ENCODE measurements at regions not wholly inside any gene's neighbourhood (a gene's known extent, or its start where the extent isn't known, plus 50 kb on each side); places are given as distances from the start of the nearest gene placed in this dataset.
"Not testable (repeated sequence)": the region's sequence is repeated elsewhere in the genome, so short reads cannot be mapped to it uniquely, and the experiment has no call there.

DNA sequence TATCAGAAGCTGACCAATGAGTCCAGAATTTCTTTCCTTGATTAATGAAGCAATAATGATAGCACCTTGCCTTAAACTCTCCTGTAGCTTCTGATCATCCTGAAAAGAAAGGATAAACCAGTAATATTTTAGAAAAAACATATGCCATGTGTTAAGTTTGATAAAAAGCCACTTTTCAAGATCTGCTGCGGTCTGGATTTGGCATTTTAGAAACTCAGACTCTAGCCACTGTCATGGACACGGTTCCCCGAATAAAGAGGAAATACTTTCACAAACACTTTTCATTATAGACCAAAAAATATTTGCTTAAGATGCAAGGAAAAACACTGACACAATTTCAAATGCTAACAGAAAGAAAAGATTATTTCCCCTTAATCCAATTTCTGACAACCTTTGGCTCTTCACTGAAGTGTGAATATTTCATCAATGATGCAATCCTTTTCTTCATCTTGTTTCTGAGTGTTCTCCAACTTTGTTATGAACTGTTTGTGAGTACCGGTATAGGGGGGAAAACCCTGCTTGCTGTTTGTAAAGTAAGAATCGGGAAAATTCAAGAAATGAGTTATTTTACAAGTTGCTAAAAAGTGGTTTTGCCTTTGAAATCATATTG, 329.5 kb downstream of the CRPPA start:
- DNase-seq (ENCODE audit: low read depth in 3 of 3), result no peak

DNA sequence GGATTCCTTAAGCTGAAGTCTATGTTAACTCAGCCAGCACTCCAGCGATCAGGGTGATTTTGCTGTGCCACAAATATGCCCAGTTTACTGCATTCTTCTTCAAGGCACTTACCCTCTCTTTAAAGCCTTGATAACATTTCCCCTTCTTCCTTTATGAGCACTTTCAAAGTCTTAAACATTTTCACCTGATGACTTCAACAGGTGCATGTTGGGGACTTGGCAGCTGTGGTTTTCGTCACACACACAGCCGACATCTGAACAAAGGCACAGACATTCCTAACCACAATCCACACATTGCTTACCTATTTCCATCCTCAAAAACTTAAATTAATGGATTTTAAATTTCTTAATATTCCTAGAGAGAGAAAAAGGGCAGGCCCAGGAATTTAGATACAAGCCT, 331.5 kb downstream of the CRPPA start:
- no peak for DNase-seq (ENCODE audit: low read depth in 3 of 3)

DNA sequence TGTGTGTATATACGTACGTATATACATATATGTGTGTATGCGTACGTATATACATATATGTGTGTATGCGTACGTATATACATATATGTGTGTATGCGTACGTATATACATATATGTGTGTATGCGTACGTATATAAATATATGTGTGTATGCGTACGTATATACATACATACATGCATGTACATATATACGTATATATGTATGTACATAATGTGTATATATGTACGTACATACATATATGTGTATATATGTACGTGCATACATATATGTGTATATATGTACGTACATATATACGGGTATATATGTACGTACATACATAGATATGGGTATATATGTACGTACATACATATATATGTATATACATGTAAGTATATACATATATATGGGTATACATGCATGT, 332.1 kb downstream of the CRPPA start:
- DNase-seq (ENCODE audit: low read depth in 3 of 3), result no peak

DNA sequence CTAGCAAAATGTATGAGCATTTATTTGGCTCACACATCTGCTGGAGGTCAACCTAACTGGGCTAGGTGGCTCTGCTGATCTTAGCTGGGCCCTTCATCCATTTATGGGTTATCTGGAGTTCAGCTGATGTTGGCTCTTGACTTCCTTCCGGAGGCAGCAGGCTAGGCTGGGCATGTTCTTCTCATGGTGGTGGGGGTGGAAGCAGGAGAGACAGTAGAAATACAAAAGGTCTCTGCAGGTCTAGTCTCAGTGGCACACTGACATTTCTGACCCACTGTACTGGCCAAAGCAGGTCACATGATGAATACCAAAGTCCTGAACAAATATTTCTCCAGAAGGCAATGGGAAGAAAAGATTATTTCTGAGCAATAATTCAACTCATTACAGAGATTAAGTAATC, 334.6 kb downstream of the CRPPA start:
- no peak for DNase-seq (ENCODE audit: low read depth in 3 of 3)

DNA sequence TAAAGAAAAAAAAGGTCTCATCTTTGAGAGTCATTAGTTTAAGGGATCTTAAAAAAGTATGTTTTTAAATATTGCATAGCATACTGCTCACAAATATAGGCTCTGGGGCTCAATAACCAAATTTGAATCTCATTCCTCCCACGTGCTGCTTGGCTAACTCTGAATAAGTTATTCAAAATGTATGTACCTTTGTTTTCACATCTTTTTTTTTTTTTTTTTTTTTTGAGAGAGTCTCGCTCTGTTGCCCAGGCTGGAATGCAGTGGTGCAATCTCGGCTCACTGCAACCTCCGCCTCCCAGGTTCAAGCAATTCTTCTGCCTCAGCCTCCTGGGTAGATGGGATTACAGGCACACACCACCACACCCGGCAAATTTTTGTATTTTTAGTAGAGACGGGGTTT, 335.6 kb downstream of the CRPPA start:
- not testable (repeated sequence) for DNase-seq (ENCODE audit: low read depth in 3 of 3)

DNA sequence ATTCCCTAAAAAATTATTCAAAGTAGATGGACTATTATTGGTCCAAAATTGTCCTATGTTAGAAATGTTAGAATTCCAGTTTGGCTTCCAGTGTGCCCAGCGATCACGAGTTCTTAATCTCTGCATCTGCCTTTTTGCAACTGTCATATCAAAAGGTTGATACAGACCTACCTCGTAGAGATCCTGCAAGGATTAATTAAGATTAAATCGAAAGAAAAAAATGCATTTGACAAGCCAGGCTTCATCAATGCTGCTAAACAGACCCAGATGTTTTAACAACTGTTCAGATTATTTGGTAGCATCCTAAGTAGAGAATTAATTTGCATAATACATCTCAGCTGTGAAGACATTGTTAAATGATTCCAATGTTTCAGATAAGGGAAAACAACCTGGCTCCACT, 336.5 kb downstream of the CRPPA start:
- no peak for DNase-seq (ENCODE audit: low read depth in 3 of 3)

DNA sequence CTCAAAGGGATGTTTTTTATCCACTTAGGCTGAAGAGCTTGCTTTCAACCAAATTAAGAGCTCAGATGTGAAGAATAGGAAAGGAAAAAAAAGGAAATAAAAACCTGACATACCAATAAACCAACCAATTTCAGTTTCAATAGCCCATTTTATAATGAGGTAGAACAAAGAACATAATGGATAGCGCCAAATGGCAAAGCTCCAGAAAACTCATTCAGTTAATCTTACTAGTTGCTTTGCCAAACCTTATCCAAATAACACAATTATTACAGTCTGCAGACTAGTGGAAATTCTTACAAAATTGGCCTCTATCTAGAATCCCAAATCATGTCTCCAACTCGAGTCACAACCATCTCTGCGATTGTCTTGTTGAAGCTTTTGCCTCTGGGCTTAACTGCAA, 337.0 kb downstream of the CRPPA start:
- no peak for DNase-seq (ENCODE audit: low read depth in 3 of 3)

DNA sequence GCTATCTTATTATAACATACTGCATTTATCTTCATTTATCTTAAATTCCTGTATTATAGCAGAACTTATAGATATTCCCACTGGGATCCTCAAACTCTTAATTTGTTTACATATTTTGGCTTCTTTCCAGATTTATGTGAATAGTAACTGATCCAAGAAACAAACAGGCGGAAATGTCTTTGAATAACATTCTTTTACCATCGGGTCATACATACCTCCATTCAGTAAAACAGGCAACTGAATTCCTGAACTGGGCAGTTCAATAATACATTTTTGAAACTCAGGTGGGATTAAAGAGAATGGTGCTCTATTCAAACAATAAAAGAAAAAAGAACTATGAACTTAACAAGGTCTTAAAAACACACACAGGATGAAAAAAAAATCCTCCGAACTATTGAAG, 337.4 kb downstream of the CRPPA start:
- no peak for DNase-seq (ENCODE audit: low read depth in 3 of 3)

DNA sequence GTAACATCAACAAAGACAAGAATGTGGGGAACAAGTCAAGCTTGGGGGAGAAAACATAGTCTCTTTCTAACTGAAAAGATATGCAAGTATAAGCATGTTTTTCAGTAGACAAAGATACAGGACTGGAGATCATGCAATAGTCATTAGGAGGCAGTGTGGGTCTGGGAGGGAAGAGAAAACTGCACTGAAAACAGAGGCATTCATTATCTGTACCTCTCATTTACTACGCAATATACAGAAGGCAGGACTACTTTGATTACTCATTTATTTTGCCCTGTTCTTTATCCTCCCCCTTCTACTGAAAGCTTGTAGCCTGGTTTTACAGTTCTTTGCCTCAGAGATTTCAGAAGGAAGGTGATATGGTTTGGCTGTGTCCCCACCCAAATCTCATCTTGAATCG, 341.2 kb downstream of the CRPPA start:
- no peak for DNase-seq (ENCODE audit: low read depth in 3 of 3)

DNA sequence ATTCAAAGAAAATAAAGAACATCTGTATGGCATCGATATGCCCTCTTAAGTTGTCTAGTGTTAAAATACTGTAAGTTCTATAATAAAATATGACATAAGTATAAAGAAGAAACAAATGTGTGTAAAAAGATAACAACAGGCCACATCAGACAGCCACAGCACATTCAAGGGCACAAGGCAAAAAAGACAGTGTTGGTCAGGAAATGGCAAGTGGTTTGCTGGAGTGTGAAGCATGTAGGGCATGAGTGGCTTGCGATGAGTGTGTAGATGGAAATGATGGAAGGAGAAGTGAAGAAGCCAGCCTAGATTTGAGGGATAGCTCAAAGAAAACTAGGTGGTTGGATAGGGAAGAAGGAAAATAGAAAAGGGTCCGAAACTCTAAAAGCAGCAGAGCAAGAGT, 341.6 kb downstream of the CRPPA start:
- no peak for DNase-seq (ENCODE audit: low read depth in 3 of 3)

DNA sequence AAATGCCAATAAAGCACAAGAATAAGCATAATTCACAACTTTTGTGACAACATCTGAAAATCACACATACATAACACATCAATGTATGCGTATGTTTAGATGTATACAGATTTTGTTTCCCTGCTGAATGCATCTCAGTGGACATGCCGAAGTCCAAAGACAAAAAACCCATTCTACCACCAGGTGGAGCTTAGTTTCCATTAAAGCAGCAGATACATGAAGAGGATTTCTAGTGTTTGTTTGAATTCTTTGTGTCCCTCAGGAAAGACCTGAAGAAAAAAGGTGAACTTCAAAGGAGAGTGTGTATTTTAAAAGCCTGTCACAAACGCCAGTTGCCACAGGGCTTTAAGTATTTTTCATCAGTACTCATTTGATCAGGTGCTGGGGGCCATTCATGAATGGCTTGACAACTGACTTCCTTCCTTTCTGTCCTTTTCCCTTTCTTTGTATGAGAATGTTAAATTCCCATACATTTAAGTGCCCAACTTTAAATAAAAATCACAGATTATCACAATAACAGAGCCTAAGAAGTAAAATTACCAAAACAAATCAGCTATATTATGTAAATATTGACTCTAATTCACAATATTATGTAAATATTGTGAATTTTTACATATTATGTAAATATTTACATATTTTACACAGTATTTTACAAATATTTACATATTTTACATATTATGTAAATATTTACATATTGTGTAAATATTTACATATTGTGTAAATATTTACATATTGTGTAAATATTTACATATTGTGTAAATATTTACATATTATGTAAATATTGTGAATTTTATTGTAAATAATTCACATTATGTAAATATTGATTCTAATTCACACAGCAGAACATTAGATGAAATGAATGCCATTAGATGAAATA, 343.0 kb downstream of the CRPPA start:
- DNase-seq (ENCODE audit: low read depth in 3 of 3), result no peak

DNA sequence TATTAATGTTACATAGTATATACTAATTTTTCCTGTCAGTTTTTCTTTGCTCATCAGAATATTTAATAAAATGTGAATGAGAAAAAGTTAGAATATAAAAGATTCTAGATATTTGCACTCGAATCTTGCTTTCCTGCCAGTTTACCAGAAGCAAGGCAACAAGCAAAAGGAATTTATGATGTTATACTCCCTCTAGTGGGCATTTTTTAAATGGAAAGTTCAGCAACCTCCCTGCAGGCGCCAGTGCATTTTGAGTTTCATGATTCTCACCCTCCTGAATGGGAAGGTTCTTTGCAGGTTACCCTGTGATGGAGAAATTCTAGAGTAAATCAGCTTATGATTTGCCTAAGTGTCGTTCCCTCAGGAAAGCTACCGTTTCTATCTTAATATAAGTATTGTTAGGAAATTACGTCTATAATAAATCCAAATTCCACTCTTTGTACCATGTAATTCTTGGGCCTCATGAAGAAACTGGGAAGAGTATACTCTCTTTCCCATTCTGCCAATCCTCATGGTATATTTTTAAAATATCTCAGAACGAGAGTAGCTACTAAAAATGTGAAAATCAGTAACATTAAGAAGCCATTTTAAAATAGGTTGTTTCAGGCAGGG, 350.0 kb downstream of the CRPPA start:
- no peak for DNase-seq (ENCODE audit: low read depth in 3 of 3)

DNA sequence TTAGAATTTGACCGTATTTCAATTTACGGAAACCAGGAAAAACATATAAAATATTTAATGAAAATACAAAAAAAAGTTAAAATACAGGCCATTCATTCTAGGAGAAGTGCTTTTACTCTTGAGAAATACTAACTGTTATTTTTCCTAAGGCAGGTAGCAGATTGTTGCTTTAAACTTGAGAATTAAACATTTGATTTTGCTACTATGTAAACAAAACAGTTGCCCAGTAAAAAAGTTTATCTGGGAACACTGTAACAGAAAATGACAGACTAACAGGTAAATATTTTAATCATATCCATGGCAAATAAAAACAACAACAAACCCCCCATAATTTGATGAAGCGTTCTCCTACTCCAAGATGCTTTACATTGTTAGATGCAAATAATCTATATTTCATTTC, 350.5 kb downstream of the CRPPA start:
- DNase-seq (ENCODE audit: low read depth in 3 of 3), result no peak

DNA sequence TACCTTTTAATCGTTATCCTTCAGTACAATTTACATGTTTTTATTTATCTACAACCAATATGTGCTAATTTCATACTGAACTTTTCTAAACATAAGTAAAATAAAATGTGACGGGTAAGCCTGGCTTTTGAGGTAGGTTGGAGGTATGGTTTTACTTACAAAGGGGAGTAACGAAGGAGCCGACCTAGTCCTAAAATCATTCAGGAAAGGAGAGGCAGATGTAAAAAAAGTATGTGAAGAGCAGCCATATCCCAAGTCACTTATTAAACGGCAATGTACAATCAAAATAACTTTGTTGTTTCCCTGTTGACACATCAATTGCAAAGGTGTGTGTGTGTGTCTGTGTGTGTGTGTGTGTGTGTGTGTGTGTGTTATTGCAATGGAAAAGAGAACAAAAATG, 351.3 kb downstream of the CRPPA start:
- no peak for DNase-seq (ENCODE audit: low read depth in 3 of 3)

DNA sequence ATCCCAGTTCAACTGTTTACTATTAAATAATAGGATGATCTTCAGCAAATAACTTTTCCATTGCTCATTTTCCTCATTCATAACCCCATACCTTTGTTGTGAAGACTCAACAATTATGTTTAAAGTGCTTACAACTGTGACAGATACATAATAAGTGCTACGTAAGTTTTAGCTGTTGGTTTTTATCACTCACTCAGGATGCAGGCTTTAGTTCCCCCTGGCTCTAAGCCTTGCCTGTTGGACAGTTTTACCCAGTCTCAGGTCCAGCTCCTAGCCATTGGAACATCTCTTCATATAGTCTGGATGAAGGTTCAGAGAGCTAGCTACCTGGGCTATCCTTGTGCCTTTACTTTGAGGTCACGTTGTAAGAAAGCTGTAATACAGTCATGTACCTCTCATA, 353.2 kb downstream of the CRPPA start:
- no peak for DNase-seq (ENCODE audit: low read depth in 3 of 3)

DNA sequence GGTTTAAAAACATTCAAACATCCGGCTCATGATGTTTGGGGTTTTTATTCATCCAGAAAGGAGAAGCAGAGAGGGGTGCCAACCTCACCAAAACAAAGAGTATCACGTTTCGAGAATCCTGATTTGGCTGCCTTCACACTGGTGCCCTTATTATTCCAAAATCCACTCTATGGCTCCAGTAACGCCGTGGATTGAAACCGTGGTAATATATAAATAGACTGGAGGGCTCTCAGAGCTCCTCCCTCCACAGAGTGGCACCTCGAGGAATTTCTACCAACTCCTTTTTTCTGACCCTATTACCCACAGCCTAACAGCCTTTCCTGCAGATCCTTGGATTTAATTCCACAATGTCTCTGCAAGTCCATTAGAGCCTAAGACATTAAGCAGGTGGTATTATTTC, 353.6 kb downstream of the CRPPA start:
- no peak for DNase-seq (ENCODE audit: low read depth in 3 of 3)

DNA sequence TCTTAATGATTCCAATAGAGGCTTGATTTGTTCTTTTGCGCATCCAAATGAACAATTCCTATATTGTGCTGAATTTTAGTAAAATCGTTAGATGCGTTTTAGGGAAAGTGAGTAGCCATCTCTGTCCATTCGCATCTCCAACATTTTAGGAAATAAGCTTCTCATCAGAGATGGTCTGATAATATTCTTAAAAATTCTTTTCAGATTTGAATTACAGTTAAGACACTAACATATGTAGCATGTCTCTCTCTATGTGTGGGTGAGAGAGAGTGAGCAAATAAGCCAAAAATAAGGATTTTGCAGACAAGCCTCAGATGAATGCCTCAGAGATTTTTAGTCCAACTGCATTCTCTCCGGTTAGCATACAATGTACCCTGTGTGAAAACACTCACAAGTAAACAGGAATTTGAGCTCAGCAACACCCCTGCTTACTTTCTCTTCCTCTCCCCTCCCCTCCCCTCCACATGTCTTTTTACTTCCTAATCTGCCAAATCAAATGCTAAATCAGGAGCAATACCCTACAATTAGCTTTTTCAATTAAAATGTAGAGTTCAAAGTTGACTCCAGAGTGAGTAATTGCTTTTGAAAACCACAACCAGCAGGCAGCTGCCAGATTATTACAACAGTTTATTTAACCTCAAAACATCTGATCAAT, 354.4 kb downstream of the CRPPA start:
- DNase-seq (ENCODE audit: low read depth in 3 of 3), result no peak

DNA sequence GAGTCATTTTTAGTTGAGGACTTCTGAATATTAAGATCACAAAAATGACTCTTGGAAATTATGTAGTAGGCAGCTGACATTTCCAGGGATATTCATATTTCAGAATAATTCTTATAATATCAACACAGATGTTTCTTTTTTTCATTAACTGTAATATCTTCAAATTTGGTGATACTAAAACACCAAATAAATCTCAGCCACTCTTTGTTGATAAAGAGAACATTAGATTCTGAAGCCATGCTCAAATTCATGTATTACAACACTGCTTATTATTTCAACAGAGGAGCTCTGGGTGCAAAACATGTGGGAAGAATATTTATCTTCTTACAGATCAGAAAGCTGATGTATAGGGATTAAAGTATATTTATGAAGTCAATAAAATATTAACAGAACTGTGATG, 355.4 kb downstream of the CRPPA start:
- DNase-seq (ENCODE audit: low read depth in 3 of 3), result no peak

DNA sequence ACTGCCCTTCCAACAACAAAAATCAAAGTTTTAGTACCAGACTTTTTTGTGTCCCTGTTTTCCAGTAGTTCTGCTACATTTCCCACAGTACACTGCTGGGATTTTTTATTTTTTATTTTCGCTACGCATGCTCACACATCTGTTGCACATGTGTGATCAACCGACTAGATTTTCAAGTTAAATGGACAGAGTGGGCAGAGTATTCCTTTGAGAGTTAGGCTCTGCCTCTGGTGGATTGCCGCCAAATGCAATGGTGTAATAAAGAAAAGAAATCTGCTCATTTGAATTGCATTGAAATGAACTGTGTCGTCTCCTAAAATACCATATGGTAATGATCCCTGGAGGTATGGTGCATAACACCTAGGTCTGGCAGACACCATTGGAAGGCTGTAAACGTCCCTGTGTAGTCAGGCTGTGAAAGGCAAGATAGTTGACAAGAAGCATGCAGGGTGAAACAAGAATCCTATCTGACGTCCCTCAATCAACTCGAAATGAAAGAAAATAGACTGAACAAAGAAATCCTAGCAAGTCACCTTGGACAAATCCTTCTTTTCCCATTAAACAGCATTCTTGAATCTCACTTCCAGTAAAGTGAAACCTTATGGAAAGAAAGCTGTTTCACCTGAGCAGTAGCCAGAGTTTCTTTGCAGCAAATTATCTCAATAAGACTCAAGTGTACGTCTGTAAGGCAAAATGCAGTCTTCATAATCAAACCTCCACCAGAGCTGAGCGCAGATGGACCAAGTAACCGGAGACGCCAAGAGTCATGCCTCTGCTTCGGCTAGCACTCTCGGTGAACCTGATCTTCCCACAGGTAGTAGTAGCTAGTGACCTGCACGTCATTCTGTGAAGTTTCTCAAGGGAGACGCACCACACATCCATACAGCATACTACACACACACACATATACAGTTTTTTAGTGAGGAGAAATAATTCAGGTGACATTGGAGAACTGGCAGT, 357.3 kb downstream of the CRPPA start:
- no peak for DNase-seq (ENCODE audit: low read depth in 3 of 3)

DNA sequence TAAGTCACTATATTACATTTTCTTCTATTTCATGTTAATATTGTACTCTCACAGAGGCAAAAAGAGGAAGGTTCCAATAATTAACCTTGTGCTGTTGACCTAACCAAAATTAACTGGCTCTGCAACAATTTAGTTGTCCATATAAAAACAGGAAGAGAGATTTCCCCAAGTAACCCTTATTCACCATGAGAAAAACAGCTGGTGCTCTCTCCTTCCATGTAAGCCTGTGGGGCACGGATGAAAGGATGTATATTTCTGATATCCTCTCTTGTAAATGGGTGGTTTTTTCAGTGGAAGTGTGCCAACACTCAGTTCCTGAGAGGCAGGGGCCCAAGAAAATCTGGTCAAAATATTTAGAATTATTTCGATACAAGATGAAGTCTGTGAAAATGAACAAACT, 358.1 kb downstream of the CRPPA start:
- no peak for DNase-seq (ENCODE audit: low read depth in 3 of 3)

DNA sequence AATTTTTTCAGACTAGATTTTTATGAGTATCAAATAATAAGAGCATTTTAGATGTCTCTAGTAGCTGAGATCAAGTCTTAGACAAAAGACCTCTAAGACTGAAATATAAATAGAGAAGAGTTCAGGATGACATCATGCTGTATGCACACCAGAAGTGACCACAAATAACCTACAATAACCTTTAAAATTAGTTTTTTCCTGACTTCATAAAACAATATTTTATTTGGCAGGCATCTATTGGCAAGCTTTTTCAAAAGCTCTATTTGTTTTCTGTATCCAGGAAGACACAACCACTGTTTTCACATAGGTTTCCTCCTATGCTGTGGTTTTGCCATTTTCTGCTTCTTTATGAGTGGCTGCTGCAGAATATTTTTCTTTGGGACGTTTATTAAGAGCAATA, 359.1 kb downstream of the CRPPA start:
- no peak for DNase-seq (ENCODE audit: low read depth in 3 of 3)

DNA sequence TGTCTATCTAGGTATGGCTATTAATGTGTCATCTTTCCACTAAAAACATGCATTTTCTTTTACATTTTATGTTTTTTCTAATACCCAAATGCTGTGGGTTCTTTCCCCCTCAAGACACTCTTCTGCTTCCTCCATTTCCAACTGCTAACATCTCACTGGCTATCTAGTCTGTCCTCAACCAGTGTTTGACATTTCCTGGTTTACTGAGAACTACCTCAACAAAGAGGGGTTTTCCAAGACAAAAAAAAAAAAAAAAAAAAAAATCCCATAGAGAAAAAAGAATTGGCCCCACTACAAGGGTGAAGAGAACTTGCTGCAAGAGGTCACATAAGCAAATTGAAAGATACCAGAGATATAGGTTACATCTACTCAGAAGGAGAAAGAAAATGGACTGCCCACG, 359.7 kb downstream of the CRPPA start:
- no peak for DNase-seq (ENCODE audit: low read depth in 3 of 3)
